ENCODE measurements at regions not wholly inside any gene's neighbourhood (a gene's known extent, or its start where the extent isn't known, plus 50 kb on each side); places are given as distances from the start of the nearest gene placed in this dataset.

DNA sequence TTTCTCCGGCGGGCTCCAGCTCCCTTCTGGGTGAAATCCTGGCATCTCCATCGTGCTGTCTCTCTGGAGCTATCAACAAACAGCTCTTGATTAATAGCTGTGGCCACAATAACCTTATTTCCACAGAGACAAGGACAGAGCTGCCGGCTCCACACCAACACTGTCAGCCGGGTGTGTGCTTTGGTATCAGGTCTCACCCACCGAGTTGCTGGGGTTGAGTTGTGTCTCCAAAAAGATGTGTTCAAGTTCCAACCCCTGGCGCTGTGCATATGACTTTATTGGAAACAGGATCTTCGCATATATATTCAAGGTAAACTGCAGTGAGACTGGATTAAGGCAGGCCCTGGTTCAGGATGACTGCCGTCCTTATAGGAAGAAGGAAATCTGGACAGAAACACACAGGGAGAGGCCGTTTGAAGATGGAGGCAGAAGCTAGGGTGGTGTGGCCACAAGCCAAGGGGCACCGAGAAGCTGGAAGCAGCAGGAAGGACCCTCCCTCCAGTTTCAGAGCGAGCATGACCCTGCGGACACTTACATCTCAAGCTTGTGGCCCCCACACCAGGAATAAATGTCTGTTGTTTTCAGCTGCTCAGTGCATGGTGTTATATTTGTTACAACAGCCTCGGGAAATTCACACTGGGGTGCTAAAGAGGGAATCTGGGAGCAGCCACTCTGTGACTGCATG is 88.4 kb upstream of the TMPRSS2 start:
- no peak for ATAC-seq
- no peak for DNase-seq
- H3K4me1 Mint-ChIP-seq (ENCODE audit: low read depth): no peaks in the 10 kb centered on the region
- no peaks in the 10 kb centered on the region for H3K36me3 Mint-ChIP-seq (ENCODE audit: insufficient read depth)
- H3K4me3 Mint-ChIP-seq: no peak overlapping the region
- H3K27me3 Mint-ChIP-seq (ENCODE audit: low read depth): peaks cover 15% of the 10 kb centered on the region
- no peaks in the 10 kb centered on the region for H3K9me3 Mint-ChIP-seq

DNA sequence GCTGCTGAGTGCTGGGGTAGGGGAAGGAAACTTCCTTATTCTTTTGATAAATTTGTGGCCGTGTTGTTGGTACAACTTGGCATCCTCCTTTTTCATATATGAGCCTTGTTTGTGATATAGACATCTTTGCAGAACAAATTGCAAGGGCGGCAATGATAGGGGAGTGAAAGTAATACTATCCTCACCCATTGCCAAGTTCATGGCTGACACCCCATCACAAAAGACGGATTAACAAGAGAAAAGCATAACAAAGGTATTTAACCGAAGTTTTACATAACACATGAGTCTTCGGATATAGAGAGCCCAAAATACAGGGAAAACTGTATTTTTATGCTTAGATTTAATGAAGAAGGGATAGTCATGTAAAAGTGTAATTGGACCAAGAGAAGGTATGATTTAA is 86.3 kb upstream of the TMPRSS2 start:
- ATAC-seq (no peak), DNase-seq (no peak)
- no peaks in the 10 kb centered on the region for H3K36me3 Mint-ChIP-seq (ENCODE audit: insufficient read depth)
- H3K4me3 Mint-ChIP-seq: no peak overlapping the region
- no peaks in the 10 kb centered on the region for H3K4me1 Mint-ChIP-seq (ENCODE audit: low read depth)
- peaks cover 15% of the 10 kb centered on the region for H3K27me3 Mint-ChIP-seq (ENCODE audit: low read depth)
- H3K9me3 Mint-ChIP-seq: no peaks in the 10 kb centered on the region

DNA sequence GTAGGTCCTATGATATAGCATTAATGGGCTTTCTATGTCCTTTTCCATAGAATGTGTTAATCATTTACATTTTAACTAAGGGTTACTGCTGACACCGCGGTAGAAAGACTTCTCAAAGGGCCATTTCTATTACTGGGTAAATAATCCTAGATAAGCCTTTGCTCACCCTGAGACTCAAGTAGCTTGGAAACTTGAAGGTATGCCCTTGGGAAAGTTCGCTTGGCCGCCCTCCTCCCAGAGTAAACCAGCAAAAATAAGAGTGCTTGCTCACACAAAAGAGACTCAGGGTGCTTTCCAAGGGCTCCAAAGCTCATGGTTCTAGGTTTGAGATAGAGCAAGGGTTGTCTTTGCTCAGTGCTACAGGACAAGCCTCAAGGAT is 85.8 kb upstream of the TMPRSS2 start:
- ATAC-seq: no peak
- H3K36me3 Mint-ChIP-seq (ENCODE audit: insufficient read depth): no peaks in the 10 kb centered on the region
- no peaks in the 10 kb centered on the region for H3K4me1 Mint-ChIP-seq (ENCODE audit: low read depth)
- DNase-seq: no peak
- H3K27me3 Mint-ChIP-seq (ENCODE audit: low read depth): peaks cover 15% of the 10 kb centered on the region
- no peak overlapping the region for H3K4me3 Mint-ChIP-seq
- no peaks in the 10 kb centered on the region for H3K9me3 Mint-ChIP-seq

DNA sequence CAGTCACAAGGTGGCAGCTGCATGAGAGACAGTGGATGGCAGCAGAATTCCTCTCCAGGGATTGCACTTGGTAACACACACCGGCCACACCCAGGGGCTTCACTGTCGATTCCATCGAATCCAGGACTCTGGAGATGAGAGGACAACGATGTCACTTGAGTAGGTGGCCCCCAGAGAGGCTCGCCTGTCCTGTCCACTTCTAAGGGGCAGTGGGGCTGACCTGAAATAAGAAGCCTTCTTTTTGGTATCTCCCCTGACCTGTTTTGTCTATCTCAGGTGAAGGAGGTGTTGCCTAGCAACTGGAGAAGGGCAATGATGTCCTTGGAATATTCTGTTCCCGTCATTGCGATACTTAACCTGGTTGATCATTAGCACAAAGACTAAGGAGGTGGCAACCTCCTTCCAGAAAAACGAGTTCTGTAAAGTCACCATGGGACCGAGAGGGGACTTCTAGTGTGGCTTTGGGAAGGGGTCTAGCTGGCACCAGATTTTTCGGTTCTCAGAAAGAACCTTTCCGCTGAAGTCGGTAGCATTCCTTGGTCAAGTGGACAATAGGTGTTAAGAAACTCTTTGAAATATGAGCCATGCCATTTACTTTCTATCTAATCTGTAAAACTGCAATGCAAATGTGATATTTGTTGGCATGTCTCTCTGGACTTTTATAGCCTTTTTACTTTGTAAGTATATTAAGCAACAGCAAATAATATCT is 85.2 kb upstream of the TMPRSS2 start:
- H3K36me3 Mint-ChIP-seq (ENCODE audit: insufficient read depth): no peaks in the 10 kb centered on the region
- H3K9me3 Mint-ChIP-seq: peaks cover 1% of the 10 kb centered on the region
- DNase-seq (no peak), ATAC-seq (no peak)
- peaks cover 15% of the 10 kb centered on the region for H3K27me3 Mint-ChIP-seq (ENCODE audit: low read depth)
- H3K4me1 Mint-ChIP-seq (ENCODE audit: low read depth): no peaks in the 10 kb centered on the region
- no peak overlapping the region for H3K4me3 Mint-ChIP-seq

DNA sequence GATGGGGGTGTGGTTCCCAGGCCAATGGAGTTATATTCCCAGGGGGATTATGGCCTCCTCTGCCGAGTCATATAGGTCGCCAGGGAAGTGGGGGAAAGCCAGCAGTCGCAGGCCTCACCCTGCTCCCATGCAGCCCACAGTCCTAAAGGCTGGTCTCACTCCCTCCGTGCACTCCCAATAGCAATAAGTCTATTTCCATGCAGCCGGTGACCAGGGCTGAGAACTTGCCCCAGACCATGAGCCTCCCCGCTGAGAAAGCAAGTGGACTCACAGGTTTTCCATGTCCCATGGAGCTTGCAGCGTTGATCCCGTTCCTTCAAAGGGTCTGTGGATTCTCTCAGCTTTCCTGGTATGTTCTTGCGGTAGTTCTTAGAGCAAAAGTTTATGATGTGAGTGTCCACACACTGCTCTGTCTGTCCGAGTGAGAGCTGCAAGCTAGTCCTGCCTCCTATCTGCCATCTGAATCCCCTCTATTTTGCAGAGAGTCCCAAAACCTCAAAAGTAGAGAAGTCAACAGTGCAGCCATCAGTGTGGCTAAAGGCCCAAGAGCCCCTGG is 81.7 kb upstream of the TMPRSS2 start:
- DNase-seq (no peak), ATAC-seq (no peak)
- H3K27me3 Mint-ChIP-seq (ENCODE audit: low read depth): peaks cover 11% of the 10 kb centered on the region
- no peaks in the 10 kb centered on the region for H3K4me1 Mint-ChIP-seq (ENCODE audit: low read depth)
- no peak overlapping the region for H3K4me3 Mint-ChIP-seq
- H3K36me3 Mint-ChIP-seq (ENCODE audit: insufficient read depth): no peaks in the 10 kb centered on the region
- H3K9me3 Mint-ChIP-seq: peaks cover 13% of the 10 kb centered on the region

DNA sequence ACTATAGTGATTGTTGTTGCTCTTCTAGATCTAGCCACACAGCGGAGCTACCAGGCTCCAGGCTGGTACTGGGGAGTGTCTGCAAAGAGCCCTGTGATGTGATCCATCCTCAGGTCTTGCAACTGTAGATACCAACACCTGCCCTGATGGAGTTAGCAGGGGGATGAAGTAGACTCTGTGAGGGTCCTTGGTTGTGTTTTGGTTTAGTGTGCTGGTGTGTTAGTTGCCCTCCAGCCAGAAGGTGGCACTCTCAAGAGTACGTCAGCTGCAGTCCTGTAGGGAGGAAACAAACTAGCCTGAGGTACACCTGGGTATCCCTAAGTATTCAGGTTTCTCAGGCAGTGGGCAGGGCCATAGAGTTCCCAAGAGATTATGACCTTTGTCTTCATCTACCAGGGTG is 81.2 kb upstream of the TMPRSS2 start:
- no peaks in the 10 kb centered on the region for H3K36me3 Mint-ChIP-seq (ENCODE audit: insufficient read depth)
- H3K27me3 Mint-ChIP-seq (ENCODE audit: low read depth): peaks cover 6% of the 10 kb centered on the region
- DNase-seq (no peak), ATAC-seq (no peak)
- H3K4me3 Mint-ChIP-seq: no peak overlapping the region
- H3K4me1 Mint-ChIP-seq (ENCODE audit: low read depth): no peaks in the 10 kb centered on the region
- H3K9me3 Mint-ChIP-seq: peaks cover 13% of the 10 kb centered on the region

DNA sequence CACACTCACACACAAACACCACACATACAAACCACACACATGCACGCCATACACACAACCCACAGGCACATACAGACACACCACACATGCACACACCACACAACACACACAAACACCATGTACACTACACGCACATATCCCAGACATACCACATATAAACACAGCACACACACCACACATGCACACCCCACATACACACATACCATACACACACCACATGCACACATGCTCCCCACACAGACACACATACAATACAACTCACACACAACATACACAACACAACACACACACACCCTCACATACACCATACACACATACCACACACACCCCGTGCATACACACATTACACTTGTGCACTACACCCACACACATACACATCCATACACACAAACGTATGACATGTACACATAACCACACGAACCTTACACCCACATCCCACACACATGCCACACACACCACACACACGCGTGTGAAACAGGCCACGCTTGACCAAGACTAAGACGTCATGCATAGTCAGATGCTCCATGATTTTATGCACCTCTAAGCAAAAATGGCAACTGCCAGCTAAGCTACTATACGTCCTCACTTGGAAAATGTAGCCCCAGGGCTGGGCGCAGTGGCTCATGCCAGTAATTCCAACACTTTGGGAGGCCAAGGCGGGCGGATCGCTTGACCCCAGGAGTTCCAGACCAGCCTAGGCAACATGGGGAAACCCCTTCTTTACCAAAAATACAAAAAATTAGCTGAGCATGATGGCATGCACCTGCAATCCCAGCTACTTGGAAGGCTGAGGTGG is 77.4 kb upstream of the TMPRSS2 start:
- no peaks in the 10 kb centered on the region for H3K4me1 Mint-ChIP-seq (ENCODE audit: low read depth)
- H3K27me3 Mint-ChIP-seq (ENCODE audit: low read depth): no peaks in the 10 kb centered on the region
- ATAC-seq (no peak), DNase-seq (no peak)
- no peaks in the 10 kb centered on the region for H3K36me3 Mint-ChIP-seq (ENCODE audit: insufficient read depth)
- peaks cover 13% of the 10 kb centered on the region for H3K9me3 Mint-ChIP-seq
- H3K4me3 Mint-ChIP-seq: no peak overlapping the region

DNA sequence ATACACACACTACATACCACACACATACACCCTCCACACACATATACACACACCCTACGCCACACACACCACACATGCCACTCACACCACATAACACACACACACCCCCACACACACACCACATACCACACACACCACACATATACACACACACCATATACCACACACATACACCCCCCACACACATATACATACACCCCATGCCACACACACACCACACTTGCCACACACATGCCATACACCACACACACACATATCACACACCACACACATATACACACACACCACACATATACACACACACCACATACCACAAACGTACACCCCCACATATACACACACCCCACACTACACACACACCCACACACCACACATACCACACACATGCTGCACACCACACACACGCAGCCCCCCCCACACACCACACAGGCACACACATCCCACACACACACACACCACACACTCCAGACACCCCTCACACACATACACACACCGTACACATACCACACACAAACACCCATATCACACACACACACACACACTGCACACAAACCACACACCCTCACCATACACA is 76.7 kb upstream of the TMPRSS2 start:
- ATAC-seq (no peak), DNase-seq (no peak)
- Mint-ChIP-seq H3K27me3 (ENCODE audit: low read depth) (no peaks in the 10 kb centered on the region), H3K4me3 (no peak overlapping the region), H3K9me3 (peaks cover 13% of the 10 kb centered on the region), H3K4me1 (ENCODE audit: low read depth) (no peaks in the 10 kb centered on the region), H3K36me3 (ENCODE audit: insufficient read depth) (no peaks in the 10 kb centered on the region)

DNA sequence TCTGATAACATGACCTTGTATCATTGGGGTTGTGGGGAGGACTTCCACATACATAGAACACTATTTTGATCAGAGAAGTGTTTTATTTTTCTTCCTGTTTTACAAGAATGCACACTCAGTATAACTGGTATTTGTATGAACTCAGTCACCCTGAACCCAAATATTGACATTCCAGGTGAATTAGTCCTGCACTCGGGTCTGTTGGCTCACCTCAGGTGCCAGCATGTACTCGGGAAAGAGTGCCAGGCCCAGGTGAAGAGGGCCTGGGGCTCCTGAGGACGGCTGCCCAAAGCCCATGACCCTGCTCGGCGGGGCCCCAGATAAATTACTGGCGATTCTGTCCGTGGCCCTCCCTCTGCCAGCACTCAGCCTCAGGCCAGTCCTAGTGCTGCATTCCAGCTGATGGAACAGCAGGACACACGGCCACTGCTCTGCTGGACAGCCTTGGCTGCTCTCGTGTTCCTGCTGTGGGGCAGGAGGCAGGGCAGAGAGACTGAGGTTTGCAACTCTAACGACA is 75.4 kb upstream of the TMPRSS2 start:
- Mint-ChIP-seq H3K9me3 (peaks cover 21% of the 10 kb centered on the region), H3K36me3 (ENCODE audit: insufficient read depth) (no peaks in the 10 kb centered on the region), H3K4me1 (ENCODE audit: low read depth) (no peaks in the 10 kb centered on the region), H3K27me3 (ENCODE audit: low read depth) (no peaks in the 10 kb centered on the region), H3K4me3 (no peak overlapping the region)
- no peak for ATAC-seq
- no peak for DNase-seq

DNA sequence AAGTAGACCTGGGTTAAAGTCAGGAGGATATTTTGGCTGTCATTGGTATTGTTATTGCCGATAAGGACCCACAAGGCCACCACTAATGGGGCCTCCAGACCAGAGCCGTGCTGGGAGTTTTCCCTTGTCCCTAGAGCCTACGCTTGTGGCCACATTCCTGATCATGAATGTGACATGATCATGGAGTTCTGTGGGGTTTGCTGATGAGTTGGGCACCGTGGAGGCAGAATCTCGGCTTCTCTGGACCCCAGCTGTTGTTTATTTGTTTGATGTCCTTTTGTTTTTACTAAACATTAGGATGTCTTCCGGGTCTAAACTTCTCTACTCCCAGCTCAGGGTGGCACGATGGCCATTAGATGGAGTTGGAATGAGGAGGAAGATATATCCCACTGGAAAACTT is 74.9 kb upstream of the TMPRSS2 start:
- Mint-ChIP-seq H3K9me3 (peaks cover 21% of the 10 kb centered on the region), H3K36me3 (ENCODE audit: insufficient read depth) (no peaks in the 10 kb centered on the region), H3K27me3 (ENCODE audit: low read depth) (no peaks in the 10 kb centered on the region), H3K4me3 (no peak overlapping the region), H3K4me1 (ENCODE audit: low read depth) (no peaks in the 10 kb centered on the region)
- ATAC-seq (no peak), DNase-seq (no peak)

DNA sequence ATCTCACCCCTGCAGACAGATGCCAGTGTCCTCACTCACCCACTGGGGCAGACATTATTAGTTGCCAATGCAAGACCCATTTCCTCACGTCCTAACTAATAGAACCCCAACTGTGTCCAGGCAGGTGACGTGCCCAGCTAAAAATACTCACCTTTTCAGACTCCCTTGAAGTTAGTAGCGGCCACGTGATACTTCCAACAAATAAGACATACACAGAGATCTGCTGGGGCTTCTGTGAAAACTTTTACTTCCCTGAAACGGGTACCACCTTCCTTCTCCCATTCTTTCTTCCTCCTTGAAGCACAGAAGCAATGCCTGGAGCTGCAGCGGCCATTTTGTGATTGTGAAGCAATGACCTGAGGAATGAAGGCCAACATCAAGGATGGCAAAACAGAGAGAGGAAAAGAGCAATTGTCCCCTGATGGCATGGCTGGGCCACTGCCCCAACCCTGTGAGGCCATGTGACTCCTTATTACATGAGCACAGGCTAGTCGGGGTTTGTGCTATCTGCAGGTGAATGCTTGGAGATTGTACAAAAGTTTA is 74.4 kb upstream of the TMPRSS2 start:
- Mint-ChIP-seq H3K36me3 (ENCODE audit: insufficient read depth) (no peaks in the 10 kb centered on the region), H3K4me3 (no peak overlapping the region), H3K4me1 (ENCODE audit: low read depth) (no peaks in the 10 kb centered on the region), H3K9me3 (peaks cover 19% of the 10 kb centered on the region), H3K27me3 (ENCODE audit: low read depth) (no peaks in the 10 kb centered on the region)
- DNase-seq (no peak), ATAC-seq (no peak)

DNA sequence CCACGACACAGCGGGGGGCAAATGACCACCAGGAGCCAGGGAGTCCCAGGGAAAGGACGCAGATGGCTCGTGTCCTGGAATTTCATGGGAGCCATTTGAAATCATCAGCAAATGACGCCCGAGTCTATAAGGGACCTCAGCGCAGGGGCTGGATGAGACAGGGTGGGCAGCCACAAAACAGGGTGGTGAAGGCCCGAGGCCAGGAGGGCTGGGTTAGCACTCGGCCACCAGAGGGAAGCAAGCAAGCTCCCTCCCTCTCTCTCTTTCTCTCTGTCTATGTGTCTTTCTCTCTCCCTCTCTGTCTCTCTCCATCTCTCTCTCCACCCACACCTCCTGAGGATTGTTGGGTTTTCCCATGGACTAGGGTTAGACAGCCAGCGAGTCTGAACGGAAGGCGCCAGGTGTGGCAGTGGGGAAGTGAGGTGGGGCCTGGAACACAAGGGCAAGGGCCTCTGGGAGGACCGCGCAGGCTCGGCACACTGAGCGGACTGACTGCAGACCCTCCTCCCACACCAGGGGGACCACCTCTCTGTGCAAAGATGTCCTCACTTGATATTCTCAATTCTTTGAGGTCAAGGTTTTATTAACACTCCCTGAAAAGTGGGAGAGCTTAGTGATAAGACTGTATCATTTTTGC is 73.8 kb upstream of the TMPRSS2 start:
- Mint-ChIP-seq H3K4me1 (ENCODE audit: low read depth) (no peaks in the 10 kb centered on the region), H3K36me3 (ENCODE audit: insufficient read depth) (no peaks in the 10 kb centered on the region), H3K9me3 (peaks cover 22% of the 10 kb centered on the region), H3K4me3 (no peak overlapping the region), H3K27me3 (ENCODE audit: low read depth) (no peaks in the 10 kb centered on the region)
- no peak for ATAC-seq
- DNase-seq: no peak

DNA sequence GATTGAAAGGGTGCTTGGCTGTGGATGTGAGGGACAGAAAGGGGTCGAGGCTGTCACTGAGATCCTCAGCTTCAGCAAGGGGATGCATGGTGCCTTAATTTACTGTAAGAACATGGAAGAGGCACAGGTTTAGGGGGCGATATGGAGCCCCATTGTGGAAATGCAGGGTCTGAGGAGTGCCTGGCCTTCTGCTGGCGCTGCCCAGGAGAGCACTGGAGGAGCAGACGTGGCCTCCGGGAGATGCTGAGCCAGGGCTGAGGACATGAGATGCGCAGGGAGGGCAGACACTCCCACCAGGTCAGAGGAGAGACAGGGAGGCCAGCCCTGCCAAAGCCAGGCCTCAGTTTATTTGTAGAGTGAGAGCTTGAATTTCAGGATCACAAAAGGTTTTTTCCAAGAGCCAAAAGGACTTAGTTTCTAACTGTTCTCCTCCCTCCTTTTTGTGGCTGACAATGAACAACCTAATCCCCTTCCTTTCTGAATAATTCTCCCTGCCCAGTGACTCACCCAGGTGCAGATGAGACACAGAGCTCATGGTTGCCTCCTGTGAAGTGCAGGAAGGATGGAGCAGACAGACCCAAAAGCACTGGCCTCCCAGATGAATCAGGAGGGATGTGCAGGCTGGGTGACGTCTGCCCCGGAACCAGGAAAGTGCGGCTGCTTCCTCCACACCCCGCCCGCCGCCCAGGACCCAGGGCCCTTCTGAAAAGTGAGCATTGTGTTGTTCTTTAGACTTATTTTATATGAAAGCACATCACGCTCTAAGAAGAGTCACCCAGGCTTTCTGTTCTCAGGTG is 73.0 kb upstream of the TMPRSS2 start:
- Mint-ChIP-seq H3K27me3 (ENCODE audit: low read depth) (no peaks in the 10 kb centered on the region), H3K9me3 (peaks cover 23% of the 10 kb centered on the region), H3K36me3 (ENCODE audit: insufficient read depth) (no peaks in the 10 kb centered on the region), H3K4me1 (ENCODE audit: low read depth) (no peaks in the 10 kb centered on the region), H3K4me3 (no peak overlapping the region)
- DNase-seq: no peak
- no peak for ATAC-seq

Data from activated T-cell treated with anti-CD3 and anti-CD28 coated beads, Interleukin-2, amount 50 U/mL, for 4 hours (primary cell).